ENCODE measurements at regions not wholly inside any gene's neighbourhood (a gene's known extent, or its start where the extent isn't known, plus 50 kb on each side); places are given as distances from the start of the nearest gene placed in this dataset.

GRCh38 chr16:9546438-9546786 lies 455.0 kb downstream of the HAPSTR1 start:
- intact Hi-C loops (cut with micrococcal nuclease; ENCODE audit: unreplicated experiment): no loop called here
- H3K27ac ChIP-seq (ENCODE audit: low read depth, low read length, poor library complexity, severe bottlenecking): no peak overlapping the region
- no TSS peak for BruUV-seq (replicated peaks)
- CTCF ChIA-PET: no interaction called here
- no peaks in the 10 kb centered on the region for H3K9me3 ChIP-seq (ENCODE audit: low read depth, low read length, poor library complexity, severe bottlenecking)
- H3K27me3 ChIP-seq (replicated peaks; ENCODE audit: insufficient read depth, low read depth, low read length, poor library complexity): no peaks in the 10 kb centered on the region
- POLR2A ChIA-PET (ENCODE audit: low non-redundant PET): no interaction called here
- H3K4me1 ChIP-seq (ENCODE audit: insufficient read depth, low read length, poor library complexity, severe bottlenecking): no peaks in the 10 kb centered on the region
- no peaks in the 10 kb centered on the region for H3K36me3 ChIP-seq (ENCODE audit: insufficient read depth, low read length, poor library complexity, severe bottlenecking)
- H3K4me3 ChIP-seq (ENCODE audit: low read depth, low read length, poor library complexity, severe bottlenecking): no peak overlapping the region
- TF ChIP-seq CTCF (conservative IDR thresholded peaks at IDR 0.05; ENCODE audit: low read depth, low read length) (no peak), EZH2 (IDR thresholded peaks at IDR 0.05; ENCODE audit: borderline replicate concordance, low read depth, low read length, poor library complexity, severe bottlenecking) (no peak)
- DNase-seq (ENCODE audit: low spot score): no peak

- Histone ChIP-seq H3K4me3 (ENCODE audit: low read depth, low read length, poor library complexity, severe bottlenecking) (no peak overlapping the region), H3K27ac (ENCODE audit: low read depth, low read length, poor library complexity, severe bottlenecking) (no peak overlapping the region), H3K36me3 (ENCODE audit: insufficient read depth, low read length, poor library complexity, severe bottlenecking) (no peaks in the 10 kb centered on the region), H3K4me1 (ENCODE audit: insufficient read depth, low read length, poor library complexity, severe bottlenecking) (no peaks in the 10 kb centered on the region), H3K27me3 (replicated peaks; ENCODE audit: insufficient read depth, low read depth, low read length, poor library complexity) (no peaks in the 10 kb centered on the region), H3K9me3 (ENCODE audit: low read depth, low read length, poor library complexity, severe bottlenecking) (no peaks in the 10 kb centered on the region)
- ChIA-PET CTCF (no interaction called here), POLR2A (ENCODE audit: low non-redundant PET) (no interaction called here)
- intact Hi-C loops (cut with micrococcal nuclease; ENCODE audit: unreplicated experiment): no loop called here
- no peak for TF ChIP-seq EZH2 (IDR thresholded peaks at IDR 0.05; ENCODE audit: borderline replicate concordance, low read depth, low read length, poor library complexity, severe bottlenecking)
- no peak for TF ChIP-seq CTCF (conservative IDR thresholded peaks at IDR 0.05; ENCODE audit: low read depth, low read length)
- no peak for DNase-seq (ENCODE audit: low spot score)
- BruUV-seq (replicated peaks): no TSS peak
These were observed 458.0 kb downstream of the HAPSTR1 start for GRCh38 chr16:9549487-9549886.

- H3K27ac ChIP-seq (ENCODE audit: low read depth, low read length, poor library complexity, severe bottlenecking): no peak overlapping the region
- DNase-seq (ENCODE audit: low spot score): no peak
- no peaks in the 10 kb centered on the region for H3K36me3 ChIP-seq (ENCODE audit: insufficient read depth, low read length, poor library complexity, severe bottlenecking)
- BruUV-seq (replicated peaks): no TSS peak
- H3K27me3 ChIP-seq (replicated peaks; ENCODE audit: insufficient read depth, low read depth, low read length, poor library complexity): no peaks in the 10 kb centered on the region
- POLR2A ChIA-PET (ENCODE audit: low non-redundant PET): no interaction called here
- no peaks in the 10 kb centered on the region for H3K9me3 ChIP-seq (ENCODE audit: low read depth, low read length, poor library complexity, severe bottlenecking)
- CTCF ChIA-PET: no interaction called here
- no peak overlapping the region for H3K4me3 ChIP-seq (ENCODE audit: low read depth, low read length, poor library complexity, severe bottlenecking)
- intact Hi-C loops (cut with micrococcal nuclease; ENCODE audit: unreplicated experiment): no loop called here
- H3K4me1 ChIP-seq (ENCODE audit: insufficient read depth, low read length, poor library complexity, severe bottlenecking): no peaks in the 10 kb centered on the region
- TF ChIP-seq CTCF (conservative IDR thresholded peaks at IDR 0.05; ENCODE audit: low read depth, low read length): no peak
These were observed 463.6 kb downstream of the HAPSTR1 start for GRCh38 chr16:9555051-9555450.
